HEK293 (cell line): ENCODE measurements at regions not wholly inside any gene's neighbourhood (a gene's known extent, or its start where the extent isn't known, plus 50 kb on each side); places are given as distances from the start of the nearest gene placed in this dataset.

Experiments
- CTCF ChIA-PET: fragments of 350-600 bp; formaldehyde crosslinking; extraction: SDS; loops from one replicate; lab custom pipeline; 2021; ENCODE audit warnings: antibody characterized with exemption; lab: Yijun Ruan, JAX
- POLR2A ChIA-PET: fragments of 300-600 bp; formaldehyde crosslinking; extraction: SDS; loops from one replicate; lab custom pipeline; 2020; ENCODE audit warnings: antibody characterized with exemption, inconsistent platforms; lab: Yijun Ruan, JAX
- H3K27ac ChIP-seq: fragments of 200-500 bp; sonication (Bioruptor generic); 2 replicates; pipeline ENCODE4 v1.5.1; 2014; ENCODE audit warnings: low read depth, low read length, control low read depth, inconsistent platforms; ENCODE audit errors: extremely low read depth
- H3K36me3 ChIP-seq, 2 experiments: fragments of 200-500 bp in 1 of 2; sonication (Bioruptor generic) in 1 of 2; 1 replicate in 1 of 2; 2 replicates in 1 of 2; pipeline ENCODE4 v1.5.1; 2014 to 2017; ENCODE audit warnings: inconsistent platforms in 2 of 2, low read length in 2 of 2; ENCODE audit not compliant: control insufficient read depth in 2 of 2, insufficient read depth in 1 of 2
- H3K4me1 ChIP-seq: fragments of 200-500 bp; sonication (Bioruptor generic); 2 replicates; pipeline ENCODE4 v1.5.1; 2014; ENCODE audit warnings: mild to moderate bottlenecking, low read length, inconsistent platforms; ENCODE audit not compliant: control insufficient read depth, insufficient read depth
- H3K4me3 ChIP-seq: 2 replicates; pipeline ENCODE4 v1.5.1; 2011; ENCODE audit warnings: low read depth, mild to moderate bottlenecking, control low read depth, low read length, moderate library complexity
- H3K9me3 ChIP-seq: fragments of 200-500 bp; sonication (Bioruptor generic); 2 replicates; pipeline ENCODE4 v1.5.1; 2014; ENCODE audit warnings: low read depth, low read length, inconsistent platforms; ENCODE audit not compliant: control insufficient read depth, insufficient read depth
- BCL11B ChIP-seq: fragments of 450-650 bp; formaldehyde crosslinking; IDR thresholded peaks from 2 replicates; pipeline ENCODE4 v1.5.1; 2016; ENCODE audit warnings: low read depth, missing biosample characterization, missing genetic modification characterization
- KLF16 ChIP-seq: fragments of 450-650 bp; formaldehyde crosslinking; IDR thresholded peaks from 2 replicates; pipeline ENCODE4 v1.5.1; 2017; ENCODE audit warnings: missing biosample characterization, missing genetic modification characterization
- WT1 ChIP-seq: fragments of 450-650 bp; formaldehyde crosslinking; IDR thresholded peaks from 2 replicates; pipeline ENCODE4 v1.5.1; 2016; ENCODE audit warnings: missing biosample characterization, missing genetic modification characterization
- ZBTB10 ChIP-seq: fragments of 450-650 bp; formaldehyde crosslinking; IDR thresholded peaks from 2 replicates; pipeline ENCODE4 v1.5.1; 2016; ENCODE audit warnings: missing biosample characterization, missing genetic modification characterization
- ZEB2 ChIP-seq: fragments of 450-650 bp; formaldehyde crosslinking; IDR thresholded peaks from 2 replicates; pipeline ENCODE4 v1.5.1; 2016; ENCODE audit warnings: missing biosample characterization, missing genetic modification characterization
- ZNF133 ChIP-seq: fragments of 450-650 bp; formaldehyde crosslinking; IDR thresholded peaks from 2 replicates; pipeline ENCODE4 v1.5.1; 2016; ENCODE audit warnings: missing biosample characterization, missing genetic modification characterization
- ZNF148 ChIP-seq: fragments of 450-650 bp; formaldehyde crosslinking; IDR thresholded peaks from 2 replicates; pipeline ENCODE4 v1.5.0; 2017; ENCODE audit warnings: missing biosample characterization, missing genetic modification characterization, borderline replicate concordance
- ZNF223 ChIP-seq: fragments of 450-650 bp; formaldehyde crosslinking; IDR thresholded peaks from 2 replicates; pipeline ENCODE4 v1.5.1; 2016; ENCODE audit warnings: missing biosample characterization, missing genetic modification characterization
- ZNF398 ChIP-seq: fragments of 450-650 bp; formaldehyde crosslinking; IDR thresholded peaks from 2 replicates; pipeline ENCODE4 v1.5.1; 2017; ENCODE audit warnings: missing biosample characterization, missing genetic modification characterization
- ZNF48 ChIP-seq: fragments of 450-650 bp; formaldehyde crosslinking; IDR thresholded peaks from 2 replicates; pipeline ENCODE4 v1.5.1; 2016; ENCODE audit warnings: missing biosample characterization, missing genetic modification characterization
- ZNF521 ChIP-seq: fragments of 450-650 bp; formaldehyde crosslinking; IDR thresholded peaks from 2 replicates; pipeline ENCODE4 v1.5.1; 2017; ENCODE audit warnings: missing biosample characterization, mild to moderate bottlenecking, missing genetic modification characterization
- ZNF585B ChIP-seq: fragments of 450-650 bp; formaldehyde crosslinking; IDR thresholded peaks from 2 replicates; pipeline ENCODE4 v1.5.1; 2016; ENCODE audit warnings: missing biosample characterization, missing genetic modification characterization
- ZNF629 ChIP-seq: fragments of 450-650 bp; formaldehyde crosslinking; IDR thresholded peaks from 2 replicates; pipeline ENCODE4 v1.5.1; 2017; ENCODE audit warnings: missing biosample characterization, missing genetic modification characterization
- ZNF791 ChIP-seq: fragments of 450-650 bp; formaldehyde crosslinking; IDR thresholded peaks from 2 replicates; pipeline ENCODE4 v1.5.1; 2016; ENCODE audit warnings: missing biosample characterization, missing genetic modification characterization

GRCh38 chr2:12369566-12369965, 347.2 kb upstream of the TRIB2 start:
- H3K36me3 ChIP-seq: no peaks in the 10 kb centered on the region
- H3K4me3 ChIP-seq: no peak overlapping the region
- no peaks in the 10 kb centered on the region for H3K9me3 ChIP-seq
- H3K4me1 ChIP-seq: no peaks in the 10 kb centered on the region
- no peak for TF ChIP-seq ZNF133
- H3K27ac ChIP-seq: no peak overlapping the region
- CTCF ChIA-PET: no interaction called here
- POLR2A ChIA-PET: no interaction called here

- no peaks in the 10 kb centered on the region for H3K9me3 ChIP-seq
- no peaks in the 10 kb centered on the region for H3K36me3 ChIP-seq
- H3K4me3 ChIP-seq: no peak overlapping the region
- no peak overlapping the region for H3K27ac ChIP-seq
- POLR2A ChIA-PET: no interaction called here
- no peak for TF ChIP-seq ZNF629 (tag by site-specific recombination)
- TF ChIP-seq ZNF398 (tag by site-specific recombination): no peak
- TF ChIP-seq ZNF585B (tag by site-specific recombination): no peak
- TF ChIP-seq ZNF521 (tag by site-specific recombination): no peak
- no peak for TF ChIP-seq KLF16 (tag by site-specific recombination)
- no peak for TF ChIP-seq BCL11B (tag by site-specific recombination)
- no peak for TF ChIP-seq ZNF223
- no peak for TF ChIP-seq ZNF48
- TF ChIP-seq WT1: no peak
- no peaks in the 10 kb centered on the region for H3K4me1 ChIP-seq
- CTCF ChIA-PET: interaction anchor here (0.7 kb wide), 1 partner anchor 20 kb away, joined by 3 read pairs; no protein-coding TSS in a partner anchor
These were observed 340.7 kb upstream of the TRIB2 start for GRCh38 chr2:12376025-12376424.

GRCh38 chr2:12379143-12379542, 337.6 kb upstream of the TRIB2 start:
- H3K4me1 ChIP-seq: no peaks in the 10 kb centered on the region
- no peaks in the 10 kb centered on the region for H3K9me3 ChIP-seq
- no peaks in the 10 kb centered on the region for H3K36me3 ChIP-seq
- ChIA-PET POLR2A (no interaction called here), CTCF (interaction anchor here (0.7 kb wide), 1 partner anchor 10 kb away, joined by 3 read pairs; no protein-coding TSS in a partner anchor)
- no peak overlapping the region for H3K27ac ChIP-seq
- no peak overlapping the region for H3K4me3 ChIP-seq
- no peak for TF ChIP-seq ZNF148 (tag by site-specific recombination)

GRCh38 chr2:12381543-12382325, 335.0 kb upstream of the TRIB2 start:
- Histone ChIP-seq H3K27ac (no peak overlapping the region), H3K4me3 (no peak overlapping the region)
- TF ChIP-seq ZNF791 (no peak), ZBTB10 (no peak), ZEB2 (tag by site-specific recombination) (no peak)
- TF ChIP-seq, all 188 proteins: peak for 0
- ChIA-PET CTCF (no interaction called here), POLR2A (no interaction called here)
- Histone ChIP-seq H3K36me3 (no peaks in the 10 kb centered on the region), H3K9me3 (no peaks in the 10 kb centered on the region), H3K4me1 (no peaks in the 10 kb centered on the region)
